ENCODE measurements at regions not wholly inside any gene's neighbourhood (a gene's known extent, or its start where the extent isn't known, plus 50 kb on each side); places are given as distances from the start of the nearest gene placed in this dataset.

- intact Hi-C loops (cut with micrococcal nuclease), result no loop called here
Observed at GRCh38 chr4:56209767-56210166, 177.5 kb downstream of the AASDH start.

GRCh38 chr4:56208103-56208502 lies 179.2 kb downstream of the AASDH start:
- intact Hi-C loops (cut with micrococcal nuclease), result no loop called here

- intact Hi-C loops (cut with micrococcal nuclease), result no loop called here
Observed at GRCh38 chr4:56206258-56206657, 181.0 kb downstream of the AASDH start.

GRCh38 chr4:56200275-56200674 lies 187.0 kb downstream of the AASDH start:
- intact Hi-C loops (cut with micrococcal nuclease), result no loop called here

GRCh38 chr4:56198265-56198664 lies 189.0 kb downstream of the AASDH start:
- intact Hi-C loops (cut with micrococcal nuclease), result no loop called here

- intact Hi-C loops (cut with micrococcal nuclease), result no loop called here
Observed at GRCh38 chr4:56197387-56197786, 189.9 kb downstream of the AASDH start.

- intact Hi-C loops (cut with micrococcal nuclease), result no loop called here
Observed at GRCh38 chr4:56195025-56195424, 192.3 kb downstream of the AASDH start.

- intact Hi-C loops (cut with micrococcal nuclease), result no loop called here
Observed at GRCh38 chr4:56191534-56191933, 195.8 kb downstream of the AASDH start.

- intact Hi-C loops (cut with micrococcal nuclease), result no loop called here
Observed at GRCh38 chr4:56187688-56188087, 199.6 kb downstream of the AASDH start.

- intact Hi-C loops (cut with micrococcal nuclease), result no loop called here
Observed at GRCh38 chr4:56186808-56187523, 200.3 kb downstream of the AASDH start.

GRCh38 chr4:56185901-56186300 lies 201.4 kb downstream of the AASDH start:
- intact Hi-C loops (cut with micrococcal nuclease), result no loop called here

GRCh38 chr4:56184214-56184613 lies 203.1 kb downstream of the AASDH start:
- intact Hi-C loops (cut with micrococcal nuclease), result no loop called here

- intact Hi-C loops (cut with micrococcal nuclease), result no loop called here
Observed at GRCh38 chr4:56183344-56183959, 203.8 kb downstream of the AASDH start.

GRCh38 chr4:56182356-56182755 lies 204.9 kb downstream of the AASDH start:
- intact Hi-C loops (cut with micrococcal nuclease), result no loop called here

GRCh38 chr4:56181140-56181953 lies 205.9 kb downstream of the AASDH start:
- intact Hi-C loops (cut with micrococcal nuclease), result no loop called here

GRCh38 chr4:56169061-56169460 lies 218.2 kb downstream of the AASDH start:
- intact Hi-C loops (cut with micrococcal nuclease), result no loop called here

- intact Hi-C loops (cut with micrococcal nuclease), result no loop called here
Observed at GRCh38 chr4:56164907-56165306, 216.2 kb downstream of the CEP135 start.

- intact Hi-C loops (cut with micrococcal nuclease), result no loop called here
Observed at GRCh38 chr4:56160636-56161035, 211.9 kb downstream of the CEP135 start.

GRCh38 chr4:56158483-56158882 lies 209.7 kb downstream of the CEP135 start:
- intact Hi-C loops (cut with micrococcal nuclease), result no loop called here

- intact Hi-C loops (cut with micrococcal nuclease), result no loop called here
Observed at GRCh38 chr4:56156141-56156540, 207.4 kb downstream of the CEP135 start.

- intact Hi-C loops (cut with micrococcal nuclease), result no loop called here
Observed at GRCh38 chr4:56155432-56155831, 206.7 kb downstream of the CEP135 start.

- intact Hi-C loops (cut with micrococcal nuclease), result no loop called here
Observed at GRCh38 chr4:56149591-56149990, 200.8 kb downstream of the CEP135 start.
